HG02588 (cell line): ENCODE measurements at regions not wholly inside any gene's neighbourhood (a gene's known extent, or its start where the extent isn't known, plus 50 kb on each side); places are given as distances from the start of the nearest gene placed in this dataset.

Experiments used
- ATAC-seq: cut with Tn5 transposase; IDR thresholded peaks from one replicate; pipeline ENCODE4 v1.9.1; 2021; ENCODE audit warnings: mild to moderate bottlenecking, moderate library complexity; ENCODE audit not compliant: unreplicated experiment

DNA sequence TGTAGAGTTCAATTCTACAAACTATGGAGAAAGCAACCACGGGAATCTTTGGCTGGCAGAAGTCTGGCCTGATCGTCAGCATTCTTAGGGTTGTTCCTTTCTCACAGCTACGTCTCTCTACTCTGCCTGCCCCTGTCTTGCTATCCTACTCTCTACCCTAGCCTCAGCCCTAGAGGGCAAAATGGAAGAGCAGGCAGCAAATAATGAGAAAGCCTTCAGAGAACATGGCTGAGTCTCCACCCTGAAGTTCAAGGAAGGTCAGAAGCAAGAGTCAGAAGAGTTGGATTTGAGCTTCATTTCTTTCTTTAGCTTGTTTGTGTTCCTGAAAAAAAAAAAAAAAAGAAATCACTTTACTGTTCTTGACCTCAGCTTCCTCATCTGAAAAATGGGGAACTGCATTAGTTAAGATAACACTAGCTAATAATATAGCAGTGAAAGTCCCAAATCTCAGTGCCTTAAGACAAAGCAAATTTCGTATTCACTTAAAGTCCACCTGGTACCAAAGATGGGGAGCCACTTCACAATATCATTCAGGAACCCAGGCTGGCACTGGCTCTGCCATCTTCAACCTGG is 50.2 kb upstream of the CCND2 start:
- no peak for ATAC-seq

DNA sequence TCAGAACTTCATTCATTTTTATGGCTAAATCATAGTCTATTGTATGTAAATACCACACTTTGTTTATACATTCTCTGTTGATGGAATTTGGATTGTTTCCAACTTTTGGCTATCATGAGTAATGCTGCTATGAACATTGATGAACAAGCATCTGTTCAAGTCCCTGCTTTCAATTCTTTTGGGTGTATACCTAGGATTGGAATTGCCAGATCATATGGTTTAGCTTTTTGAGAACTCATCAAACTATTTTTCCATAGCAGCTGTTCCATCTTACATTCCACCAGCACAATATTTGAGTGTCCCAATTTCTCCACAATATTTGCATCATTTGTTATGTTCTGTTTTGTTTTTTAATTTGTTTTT is 52.3 kb upstream of the CCND2 start:
- no peak for ATAC-seq

DNA sequence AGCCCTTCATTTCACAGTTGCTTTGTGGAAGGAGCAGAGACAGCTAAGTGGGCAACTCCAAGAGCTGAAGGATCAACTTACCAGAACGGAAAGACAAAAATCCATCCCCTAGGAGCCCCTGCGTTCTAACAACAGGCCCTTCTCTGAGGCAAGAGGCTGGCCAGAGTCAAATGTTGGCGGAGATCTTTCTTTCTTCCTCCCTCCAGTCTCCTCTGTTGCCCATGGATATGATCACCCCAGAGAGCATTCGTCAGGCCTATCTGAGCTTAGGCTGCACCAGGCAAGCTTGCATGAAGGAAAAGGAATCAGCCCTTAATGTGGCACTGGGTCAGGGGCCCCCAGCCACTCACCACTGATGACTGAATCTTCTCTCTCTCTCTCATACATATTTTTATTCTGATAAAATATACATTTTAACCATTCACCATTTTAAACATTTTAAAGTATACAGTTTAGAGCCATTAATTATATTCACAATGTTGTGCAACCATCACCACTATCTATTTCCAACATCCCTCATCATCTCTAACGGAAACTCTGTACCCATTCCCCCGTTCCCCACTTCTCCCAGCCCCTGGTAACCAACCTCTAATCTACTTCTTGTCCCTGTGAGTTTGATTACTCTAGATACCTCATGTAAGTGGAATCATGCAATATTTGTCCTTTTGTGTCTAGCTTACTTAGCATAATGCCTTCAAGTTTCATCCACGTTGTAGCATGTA is 52.9 kb upstream of the CCND2 start:
- ATAC-seq = no peak

DNA sequence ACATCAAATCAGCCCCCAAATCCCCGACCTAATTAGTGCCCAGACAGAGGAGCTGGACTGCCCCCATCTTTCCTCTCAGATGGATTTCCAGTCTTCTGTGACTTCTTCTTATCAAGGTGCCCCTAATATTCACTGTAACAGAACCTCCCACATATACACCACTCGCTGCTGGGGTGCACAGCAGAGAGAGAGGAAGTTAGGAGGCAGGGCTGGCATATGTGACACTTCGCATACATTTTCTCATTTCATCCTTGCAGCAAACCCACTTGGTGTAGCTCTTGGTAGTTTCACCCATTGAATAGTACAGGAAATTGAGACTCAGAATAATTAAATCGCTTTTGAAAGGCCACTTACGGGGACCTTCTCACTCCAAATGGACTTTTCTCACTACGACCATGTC is 56.5 kb upstream of the CCND2 start:
- no peak for ATAC-seq

DNA sequence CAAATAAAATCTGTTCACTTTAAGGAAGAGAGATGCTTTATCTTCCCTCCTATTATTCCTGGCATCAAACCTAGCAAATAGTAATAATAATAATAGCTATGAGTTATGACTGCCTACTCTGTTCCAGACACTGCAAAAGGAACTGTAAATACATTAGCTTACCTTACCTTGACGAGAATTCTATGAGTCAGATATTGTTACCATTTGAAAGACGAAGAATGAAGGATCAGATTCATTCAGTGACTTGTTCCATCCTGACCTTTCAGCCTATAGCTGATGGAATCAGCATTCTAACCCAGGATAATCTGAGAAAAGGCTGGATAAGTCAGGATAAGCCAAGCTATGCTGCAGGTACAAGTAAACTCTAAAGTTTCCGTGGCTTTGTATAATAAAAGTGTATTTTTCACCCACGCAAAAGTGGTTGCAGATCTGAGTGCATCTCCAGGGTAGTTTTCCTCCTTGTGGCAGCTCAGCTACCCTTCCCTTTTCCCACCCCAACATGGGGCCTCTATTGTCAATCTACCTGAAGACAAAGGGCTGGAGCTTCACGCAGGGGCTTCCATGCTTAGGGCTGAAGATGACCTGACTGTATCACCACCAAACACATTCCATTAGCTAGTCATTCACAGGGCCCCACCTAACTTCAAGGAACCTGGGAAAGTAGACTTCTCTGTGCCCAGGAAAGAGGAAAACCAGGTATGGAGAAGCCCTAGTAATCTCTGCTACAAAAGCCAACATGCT is 57.2 kb upstream of the CCND2 start:
- ATAC-seq = peak; percentile 11

DNA sequence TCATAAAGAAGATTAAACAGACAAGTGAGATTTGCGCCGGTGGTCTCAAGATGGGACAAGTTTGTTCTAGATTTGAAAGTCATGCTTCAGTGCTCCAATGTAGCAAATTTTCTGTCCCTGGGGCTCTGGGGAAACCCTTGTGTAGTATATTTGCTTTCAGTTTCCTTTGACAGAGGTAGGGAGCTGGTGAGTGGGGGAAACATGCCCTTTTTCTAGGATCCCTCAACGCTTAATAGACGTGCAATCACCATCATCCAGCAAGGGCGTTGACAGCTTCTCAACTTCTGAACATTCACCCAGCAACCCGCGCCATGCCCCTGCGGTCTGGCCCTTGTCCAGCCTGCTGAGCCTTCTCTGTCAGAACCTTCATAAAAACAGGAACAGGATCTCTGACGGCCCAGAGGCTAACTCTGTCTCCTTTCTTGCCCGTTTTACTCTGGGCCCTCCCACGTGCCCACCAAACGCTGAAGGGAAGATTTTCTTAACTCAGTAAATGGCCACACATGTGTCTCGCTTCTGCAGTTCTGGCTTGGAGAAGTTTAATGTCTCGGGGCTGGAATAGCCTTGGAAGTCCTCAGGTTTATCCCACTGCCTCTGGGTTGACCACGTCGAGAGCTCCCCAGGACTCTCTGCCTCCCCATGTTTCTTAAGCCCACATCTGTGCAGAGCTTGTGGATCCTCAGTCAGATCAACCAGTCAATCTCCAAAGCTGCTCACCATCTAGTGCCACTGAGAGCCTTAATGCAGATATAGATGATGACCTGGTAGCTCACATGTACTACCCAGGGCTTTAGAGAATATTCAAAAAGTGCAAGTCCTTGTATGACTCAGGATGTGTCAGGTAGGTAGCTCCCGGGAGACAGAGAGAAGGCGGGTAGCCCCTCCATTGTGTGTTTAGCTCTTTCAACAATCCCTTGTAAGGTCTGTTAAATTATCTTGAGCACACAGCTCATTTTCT is 58.1 kb upstream of the CCND2 start:
- ATAC-seq = peak; percentile 64

DNA sequence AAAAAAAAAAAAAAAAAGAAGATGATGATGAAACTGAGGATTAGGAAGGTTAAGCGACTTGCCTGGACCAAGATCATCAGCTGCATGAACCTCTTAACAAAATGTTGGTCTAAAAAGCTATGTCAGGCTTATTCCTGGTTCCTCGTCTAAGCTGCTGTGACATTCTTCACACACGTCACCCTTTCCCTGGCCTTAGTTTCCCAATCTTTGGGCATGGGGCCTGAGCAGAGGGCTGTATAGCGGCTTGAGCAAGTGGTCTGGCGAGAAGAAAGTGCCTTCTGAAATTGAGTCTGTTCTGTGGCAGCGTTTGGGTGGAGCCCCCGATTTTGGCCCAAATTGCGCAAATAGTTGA is 58.7 kb upstream of the CCND2 start:
- ATAC-seq = no peak

DNA sequence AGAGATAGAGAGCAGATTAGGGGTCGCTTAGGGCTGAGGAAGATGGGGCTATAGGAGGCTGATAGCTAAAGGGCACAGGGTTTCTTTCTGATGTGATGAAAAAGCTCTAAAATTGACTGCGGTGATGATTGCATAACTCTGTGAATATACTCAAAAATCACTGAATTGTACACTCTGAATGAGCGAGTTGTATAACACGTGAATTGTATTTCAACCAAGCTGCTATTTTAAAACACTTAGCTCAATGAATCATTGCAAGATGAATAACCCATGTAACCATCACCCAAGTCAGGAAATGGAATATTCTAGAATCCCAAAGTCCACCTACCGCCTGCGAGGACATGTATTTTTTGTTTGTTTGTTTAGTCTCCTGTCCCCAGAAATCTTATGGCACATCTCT is 60.1 kb upstream of the CCND2 start:
- no peak for ATAC-seq

DNA sequence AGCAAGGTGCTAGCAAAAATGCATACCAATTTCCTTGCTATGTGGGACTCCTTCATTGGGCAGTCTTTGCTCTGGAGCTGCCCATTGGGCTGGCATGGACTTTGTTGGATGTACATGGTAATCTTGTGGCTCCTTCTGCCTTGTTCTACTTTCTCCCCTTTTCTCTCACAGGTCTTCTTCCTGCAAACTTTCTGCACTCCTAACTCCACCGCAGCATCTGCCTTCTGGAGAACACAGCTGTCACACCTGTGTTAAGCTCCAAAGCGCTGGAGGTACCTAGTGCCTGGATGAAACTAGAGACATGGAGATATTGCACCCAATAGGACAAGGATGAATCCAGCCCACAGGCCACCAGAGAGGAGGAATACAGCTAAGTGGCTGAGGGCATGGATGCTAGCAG is 60.7 kb upstream of the CCND2 start:
- ATAC-seq = no peak

DNA sequence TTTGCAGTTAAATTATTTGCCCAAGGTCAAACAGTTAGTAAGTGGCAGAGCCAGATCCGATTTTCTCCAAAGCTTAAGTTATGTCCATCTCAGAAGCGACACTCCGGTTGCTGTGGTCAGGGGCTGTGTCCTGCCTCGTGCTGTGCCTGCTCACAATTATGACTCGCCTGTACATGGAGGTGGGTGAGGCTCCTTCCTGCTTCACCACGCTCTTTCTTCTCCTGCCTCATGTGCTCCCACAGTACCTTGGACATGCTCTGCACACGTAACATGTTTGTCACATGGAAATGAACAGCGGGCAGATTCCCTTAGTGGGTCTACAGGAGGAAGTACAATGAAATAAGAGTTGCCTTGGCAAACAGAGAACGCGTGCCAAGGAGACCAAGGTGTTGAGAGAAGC is 62.2 kb upstream of the CCND2 start:
- ATAC-seq = no peak

DNA sequence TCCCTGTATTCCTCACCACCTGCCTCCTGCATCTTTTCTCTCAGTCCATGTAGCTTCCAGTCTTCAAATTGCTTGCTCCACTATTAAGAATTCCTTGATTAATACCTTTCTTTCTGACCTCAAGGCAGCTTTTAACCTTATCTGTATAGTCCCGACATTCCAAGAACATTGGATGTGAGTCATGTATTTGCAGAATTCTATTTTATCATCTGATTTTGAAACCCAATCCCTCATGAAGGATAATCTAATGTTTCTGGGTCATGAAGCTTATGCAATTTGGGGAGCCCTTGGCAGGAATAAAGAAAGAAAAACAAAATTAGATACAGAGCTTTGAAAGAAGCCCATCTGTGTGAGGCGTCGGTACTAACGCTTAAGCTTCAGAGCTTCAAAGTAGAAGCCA is 63.4 kb upstream of the CCND2 start:
- ATAC-seq = no peak

DNA sequence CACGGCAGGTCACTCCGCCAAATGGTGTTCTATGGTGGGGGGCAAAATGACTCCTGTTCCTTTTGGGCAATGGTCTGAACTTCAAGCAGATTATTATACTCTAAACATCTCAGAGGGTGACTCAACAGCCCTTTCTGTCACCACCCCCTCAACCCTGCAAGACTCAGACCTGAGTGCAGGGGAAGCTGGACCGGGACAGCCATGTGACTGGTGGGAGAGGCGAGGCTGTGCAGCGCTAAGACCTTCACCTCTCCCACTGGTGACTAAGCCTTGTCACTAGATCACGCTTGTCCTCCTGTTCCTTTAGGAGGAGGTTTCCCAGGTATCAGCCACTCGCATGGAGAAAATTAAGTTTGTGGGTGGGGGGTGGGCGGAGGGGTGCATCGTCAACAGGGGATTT is 67.1 kb upstream of the CCND2 start:
- ATAC-seq = no peak

DNA sequence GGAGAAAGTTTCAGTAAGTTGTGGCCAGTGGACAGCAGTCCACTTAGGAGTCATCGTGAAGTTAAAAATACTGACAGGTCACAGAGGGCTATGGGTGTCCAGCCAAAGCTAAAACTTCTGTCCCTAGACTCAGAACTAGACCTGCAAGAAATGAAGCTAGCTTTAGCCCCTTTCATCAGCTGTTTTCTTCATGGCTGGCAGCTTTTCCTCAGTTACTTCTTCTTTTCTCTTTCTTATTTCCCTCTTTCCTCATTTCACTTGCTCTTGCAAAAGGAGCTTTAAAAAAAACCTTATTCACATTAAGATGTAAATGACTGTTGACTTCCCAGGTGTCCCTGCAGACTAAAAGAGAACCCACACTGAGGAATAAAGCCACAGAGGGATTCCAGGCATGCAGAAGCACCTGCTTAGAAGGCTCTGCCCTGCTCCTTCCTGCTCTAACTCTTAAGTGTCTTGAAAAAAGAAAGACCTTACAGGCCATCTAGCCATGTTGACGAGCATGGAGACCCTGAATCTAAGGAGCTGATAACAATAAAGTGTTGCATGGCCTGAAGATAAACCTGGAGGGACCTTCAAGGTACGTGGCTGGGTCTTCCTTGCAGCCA is 69.7 kb upstream of the CCND2 start:
- no peak for ATAC-seq

DNA sequence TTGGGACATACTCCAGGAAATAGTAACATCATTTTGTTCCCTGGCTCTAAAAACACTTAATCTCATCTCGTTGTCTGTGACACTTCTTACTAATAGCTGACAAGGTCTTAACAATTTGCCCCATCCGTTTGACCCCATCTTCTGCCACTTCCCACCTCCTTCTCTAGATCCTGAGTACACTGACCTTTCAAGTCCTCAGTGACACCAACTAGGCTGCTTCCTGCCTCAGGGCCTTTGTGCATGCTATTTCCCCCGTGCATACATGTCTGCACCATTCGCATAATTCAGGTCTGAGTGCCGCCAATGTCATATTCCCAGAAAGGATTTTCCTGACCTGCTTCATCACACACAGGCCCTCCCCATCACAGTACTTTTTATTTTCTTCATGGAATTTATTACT is 70.6 kb upstream of the CCND2 start:
- ATAC-seq = no peak

DNA sequence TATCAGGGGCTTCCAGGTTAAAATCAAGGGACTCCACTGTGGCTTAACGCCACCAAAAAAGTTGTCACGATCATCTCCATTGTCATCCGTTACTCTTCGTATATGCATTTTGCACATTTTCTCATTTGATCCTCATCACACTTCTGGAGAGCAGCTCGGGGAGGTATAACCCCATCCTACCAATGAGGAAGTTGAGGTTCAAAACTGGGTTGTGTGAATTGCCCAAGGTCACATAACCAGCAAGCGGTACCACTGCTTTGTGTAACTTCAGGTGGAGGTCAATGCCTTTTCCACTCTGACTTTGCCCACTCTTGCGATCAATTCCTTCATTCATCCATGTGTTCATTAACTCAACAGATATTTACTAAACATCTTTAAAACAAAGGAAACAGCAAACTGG is 71.1 kb upstream of the CCND2 start:
- ATAC-seq = no peak

DNA sequence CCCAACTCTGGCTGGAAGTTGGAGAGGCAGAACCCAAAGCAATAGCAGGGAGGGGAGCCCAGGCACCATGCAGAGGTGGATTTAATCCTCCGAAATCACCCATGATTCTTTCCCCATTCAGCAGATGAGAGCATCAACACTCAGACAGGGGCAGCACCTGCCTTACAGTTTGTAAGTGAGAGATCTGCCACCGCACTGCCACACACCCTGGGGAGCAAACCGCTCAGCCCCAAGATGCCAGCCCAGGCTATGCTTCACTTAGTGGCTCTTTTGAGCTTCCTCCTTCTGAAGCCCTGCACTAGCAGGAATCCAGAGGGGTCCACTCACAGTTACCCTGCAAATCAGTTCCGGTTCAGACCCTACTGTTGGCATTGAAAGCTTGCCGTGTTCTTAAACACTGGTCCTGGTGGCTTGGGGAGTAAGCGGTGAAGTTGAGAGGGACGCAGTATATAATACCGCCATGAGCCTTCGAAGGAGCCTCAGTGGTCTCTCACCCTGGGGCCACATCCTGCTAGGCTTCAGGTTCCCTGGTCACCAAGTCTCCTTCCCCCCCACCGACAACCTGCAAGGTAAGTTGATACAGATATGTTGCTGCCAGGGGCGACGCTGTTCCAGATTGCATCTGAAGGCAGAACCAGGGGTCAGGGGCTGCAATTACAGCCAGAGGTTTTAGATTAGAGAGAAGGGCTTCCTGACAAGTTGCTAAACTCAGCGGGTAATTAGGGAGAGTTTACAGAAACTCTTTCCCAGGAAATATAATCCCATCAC is 72.0 kb upstream of the CCND2 start:
- no peak for ATAC-seq

DNA sequence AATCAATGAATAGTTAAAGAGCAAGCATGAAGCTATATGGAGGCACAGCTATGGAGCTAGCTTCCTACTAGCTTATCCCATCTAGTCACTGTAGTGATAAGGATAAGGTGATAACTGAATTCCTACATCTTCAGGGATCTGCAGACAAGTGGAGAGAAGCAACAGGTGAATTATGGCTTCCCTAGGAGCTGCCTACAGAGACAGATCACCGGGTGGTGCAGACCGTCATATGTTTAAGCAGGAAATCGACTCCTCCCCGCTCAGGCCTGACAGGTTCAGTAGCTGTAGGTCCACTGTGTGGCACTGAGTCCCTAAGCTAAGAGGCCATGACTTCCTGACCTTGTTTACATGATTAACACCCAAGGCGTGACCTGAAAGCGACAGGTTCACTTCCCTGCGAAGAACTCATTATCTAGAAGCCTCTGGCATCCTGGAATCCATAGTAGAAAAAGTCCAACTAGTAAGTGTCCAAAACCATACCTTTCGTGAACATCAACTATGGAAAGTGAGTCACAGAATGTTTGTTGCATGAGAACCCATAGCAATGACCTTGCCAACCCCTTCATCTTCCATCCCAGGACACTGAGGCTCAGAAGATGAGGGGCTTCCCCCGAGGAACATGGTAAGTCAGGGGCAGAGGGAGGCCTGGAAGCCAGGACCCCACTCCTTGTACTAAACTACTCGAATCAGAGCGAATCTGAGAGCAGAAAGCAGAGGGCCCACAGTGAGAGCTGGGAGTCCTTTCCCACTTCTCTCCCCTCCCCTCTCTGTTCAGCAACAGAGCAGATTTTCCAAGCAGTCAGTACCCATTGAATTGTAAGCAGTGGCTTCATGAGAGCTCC is 75.4 kb upstream of the CCND2 start:
- no peak for ATAC-seq

DNA sequence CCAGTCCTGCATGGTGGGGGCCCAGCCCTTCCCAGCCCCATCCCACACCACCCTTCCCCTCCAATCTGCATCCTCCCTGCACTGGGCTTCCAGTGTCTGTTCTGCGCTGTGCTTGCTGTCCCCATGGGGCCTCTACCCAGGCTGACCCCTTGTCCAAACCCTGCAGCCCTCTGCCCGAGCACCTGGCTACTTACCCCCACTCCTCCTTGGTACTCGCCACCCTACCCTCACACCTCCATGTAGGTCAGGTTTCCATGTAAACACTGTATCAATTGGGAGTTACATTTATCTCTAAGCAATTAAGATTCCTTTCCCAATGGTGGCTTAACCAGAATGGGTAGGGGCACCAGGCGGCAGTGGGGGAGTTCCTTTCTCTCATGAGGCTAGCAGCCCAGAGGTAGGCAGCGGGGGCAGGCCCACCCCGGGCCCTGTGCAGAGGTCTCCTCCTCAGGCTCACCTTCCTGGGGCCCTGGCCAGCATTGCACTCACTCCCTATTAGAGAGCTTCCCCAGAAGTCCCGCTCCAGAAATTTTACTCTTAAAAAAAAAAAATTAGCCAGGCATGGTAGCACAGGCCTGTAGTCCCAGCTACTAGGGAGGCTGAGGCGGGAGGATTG is 76.6 kb upstream of the CCND2 start:
- ATAC-seq = no peak

DNA sequence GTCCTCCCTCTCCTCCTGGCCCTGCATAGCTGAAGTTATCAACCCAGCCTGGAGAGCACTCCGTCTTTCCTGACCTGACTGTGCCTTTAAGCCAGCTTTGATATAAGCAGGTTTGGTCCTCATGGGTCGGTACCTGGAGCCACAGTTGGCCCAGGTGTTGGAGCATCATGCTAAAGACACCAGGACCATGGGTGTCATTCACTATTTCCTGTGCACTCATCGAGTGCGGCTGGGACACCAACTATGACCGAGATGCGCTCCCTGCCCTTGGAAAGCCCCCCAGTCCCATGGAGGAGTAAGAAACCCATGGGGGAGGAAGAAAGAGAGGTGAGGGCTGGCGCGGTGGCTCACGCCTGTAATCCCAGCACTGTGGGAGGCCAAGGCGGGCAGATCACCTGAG is 78.9 kb upstream of the CCND2 start:
- no peak for ATAC-seq
